T-helper 2 cell (primary cell): ENCODE measurements at regions not wholly inside any gene's neighbourhood (a gene's known extent, or its start where the extent isn't known, plus 50 kb on each side); places are given as distances from the start of the nearest gene placed in this dataset.

ENCODE experiments used
- DNase-seq, 5 experiments: peaks; one replicate each; pipeline versions ENCODE4 v3.0.0 to v3.0.0-alpha.2; 2012 to 2022

DNA sequence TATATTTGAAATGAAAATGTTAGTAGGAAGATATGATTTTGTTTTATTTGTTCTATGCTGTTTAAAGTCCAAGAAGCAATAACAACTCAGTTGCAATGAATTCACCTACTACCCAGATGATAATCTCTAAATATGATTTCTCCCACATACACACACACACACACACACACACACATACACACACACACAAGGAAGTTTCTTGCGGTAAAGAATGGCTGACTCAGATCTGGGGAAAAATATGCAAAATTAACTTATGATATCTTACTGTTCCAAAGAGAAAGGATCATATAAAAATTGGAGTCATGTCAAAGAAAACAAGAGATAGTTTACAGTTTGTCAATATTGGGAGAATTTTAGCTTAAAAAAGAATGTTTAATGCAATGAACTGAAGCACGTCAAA, 456.7 kb downstream of the SLC16A7 start:
- no peak for DNase-seq

DNA sequence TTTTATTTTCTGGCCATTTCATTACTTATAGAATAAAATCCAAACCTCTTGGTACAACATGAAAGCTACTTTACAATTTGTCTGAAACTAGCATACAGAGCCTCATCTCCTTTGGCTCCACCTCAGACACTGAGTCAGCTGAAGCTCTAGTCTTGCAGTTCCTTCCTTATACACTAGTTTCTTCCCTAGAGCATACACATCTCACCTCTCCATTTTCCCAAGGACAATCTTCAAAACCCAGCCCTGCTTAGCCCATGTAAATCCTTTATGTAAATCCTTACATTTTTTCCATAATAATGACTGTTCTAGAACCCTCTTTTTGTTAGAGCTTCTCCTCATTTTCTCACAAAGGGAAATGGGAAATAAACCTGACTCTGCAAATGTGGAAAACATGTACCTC, 463.4 kb downstream of the SLC16A7 start:
- DNase-seq: no peak

DNA sequence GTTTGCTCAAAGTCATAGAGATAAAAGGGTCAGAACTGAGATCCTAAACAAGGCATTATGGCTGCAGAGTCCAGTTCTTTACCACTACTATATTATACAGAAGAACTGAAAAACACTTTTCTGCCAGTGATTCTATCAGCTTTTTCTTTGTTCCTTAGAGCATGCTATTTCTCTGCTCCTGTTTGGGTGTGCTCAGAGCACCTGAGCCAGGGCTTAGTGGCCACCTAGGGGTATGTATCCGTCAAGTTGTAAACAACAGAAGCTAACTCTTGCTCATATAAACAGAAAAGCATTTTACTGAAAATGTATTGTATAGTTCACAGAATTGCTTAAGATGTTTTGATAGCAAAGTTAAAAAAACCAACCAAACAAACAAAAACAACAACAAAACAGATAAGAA, 470.8 kb downstream of the SLC16A7 start:
- no peak for DNase-seq

DNA sequence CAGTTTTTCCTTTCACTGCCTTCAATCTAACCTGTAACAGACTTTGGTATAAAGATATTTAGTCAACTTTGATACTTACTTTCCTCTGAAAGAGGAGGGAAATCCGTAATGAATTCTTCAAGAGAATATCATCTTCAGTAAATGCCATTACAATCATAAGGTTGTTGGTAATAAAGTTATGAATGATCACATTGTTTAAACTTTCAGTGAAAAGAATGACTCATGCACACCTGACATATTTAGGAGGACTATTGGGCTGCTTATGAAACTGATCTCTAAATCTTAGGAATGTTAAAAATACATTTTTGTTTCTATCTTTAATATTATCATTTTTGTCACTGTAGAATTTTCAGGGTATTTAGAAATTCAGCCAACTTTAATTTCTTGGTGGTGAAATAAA, 474.7 kb downstream of the SLC16A7 start:
- DNase-seq: no peak

DNA sequence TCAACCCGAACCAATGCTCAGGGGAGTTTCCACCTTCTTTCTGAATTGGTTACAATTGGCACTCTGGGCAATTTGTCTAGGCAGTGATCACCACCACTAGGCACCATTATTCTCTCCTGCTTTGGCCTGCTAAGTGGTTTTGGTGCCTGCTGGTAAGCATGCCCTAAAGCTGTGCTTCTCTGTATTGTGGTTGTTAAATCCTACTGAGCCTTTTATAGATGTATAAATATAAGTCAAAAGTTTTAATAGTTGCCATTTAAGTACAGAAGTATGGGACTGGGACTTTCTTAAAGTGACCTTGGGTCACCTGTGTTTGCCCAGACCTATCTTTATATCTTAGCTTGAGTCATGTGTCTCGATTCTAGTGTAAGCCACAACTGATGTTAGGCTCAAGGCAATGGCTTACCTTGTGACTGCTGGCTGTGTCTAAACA, 475.9 kb downstream of the SLC16A7 start:
- DNase-seq: no peak

DNA sequence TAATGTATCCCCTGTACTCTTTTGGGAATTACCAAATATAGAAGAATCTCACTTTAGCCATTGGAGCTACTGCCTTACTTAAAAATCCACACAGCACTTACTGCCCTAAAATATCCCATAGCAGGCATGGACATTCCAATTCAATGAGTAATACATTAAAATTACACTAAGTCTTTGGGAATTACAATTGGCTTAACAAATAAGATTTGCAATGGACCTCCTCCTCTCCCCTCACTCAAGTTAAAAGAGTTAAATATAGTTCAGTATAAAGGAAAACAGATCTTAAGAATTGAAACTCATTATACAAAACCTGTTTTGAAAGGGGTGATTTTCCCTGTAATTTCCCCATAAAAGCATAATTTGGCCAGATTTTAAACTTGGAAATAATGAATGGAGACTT, 477.1 kb downstream of the SLC16A7 start:
- DNase-seq: no peak

DNA sequence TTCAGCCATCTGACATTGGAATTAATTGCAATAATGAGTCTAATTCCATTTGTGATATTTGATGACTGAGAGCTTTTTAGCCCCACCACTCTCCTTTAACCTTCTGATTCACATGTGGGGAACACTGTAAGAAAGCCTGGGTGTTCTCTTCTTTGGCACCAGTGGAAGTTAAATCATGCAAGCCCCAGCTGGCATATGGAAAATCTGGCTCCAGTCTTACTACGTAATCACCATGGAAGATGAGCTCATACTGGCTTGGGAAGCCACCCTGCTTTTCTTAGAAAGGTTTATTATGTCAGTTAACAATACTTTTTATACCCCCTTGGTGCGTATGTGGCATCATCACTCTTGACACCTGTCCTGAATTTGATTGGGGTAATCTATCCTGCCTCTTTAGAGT, 479.3 kb downstream of the SLC16A7 start:
- DNase-seq: no peak

DNA sequence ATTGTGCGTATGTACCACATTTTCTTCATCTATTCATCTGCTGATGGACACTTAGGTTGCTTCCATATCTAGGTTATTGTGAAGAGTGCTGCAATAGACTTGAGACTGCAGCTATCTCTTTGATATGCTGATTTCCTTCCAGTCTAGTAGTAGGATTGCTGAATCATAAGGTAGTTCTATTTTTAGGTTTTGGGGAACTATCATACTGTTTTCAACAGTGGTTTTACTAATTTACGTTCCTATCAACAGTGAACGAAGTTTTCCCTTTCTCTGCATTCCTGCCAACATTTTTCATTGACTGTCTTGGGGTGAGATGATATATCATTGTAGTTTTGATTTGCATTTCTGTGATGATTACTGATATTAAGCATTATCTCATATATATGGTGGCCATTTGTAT, 482.2 kb downstream of the SLC16A7 start:
- no peak for DNase-seq

DNA sequence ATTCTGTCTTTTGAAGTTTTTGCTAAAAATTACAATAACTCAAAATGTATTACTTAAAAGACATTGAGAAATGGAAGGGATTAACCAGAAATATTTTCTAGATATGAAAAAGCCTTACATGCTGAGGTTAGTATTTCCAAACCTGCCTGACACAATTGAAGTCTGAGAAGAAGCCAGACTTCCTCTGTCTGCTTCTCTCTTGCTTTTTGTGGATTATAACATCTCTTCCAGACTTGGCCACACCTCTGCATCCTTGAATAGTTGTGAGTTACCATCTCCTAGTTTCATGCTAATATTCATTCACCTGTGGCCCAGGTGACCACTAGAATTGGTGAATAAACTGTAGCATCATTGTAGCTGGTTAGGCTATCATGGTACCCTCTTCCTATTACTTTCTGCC, 497.6 kb downstream of the SLC16A7 start:
- no peak for DNase-seq

DNA sequence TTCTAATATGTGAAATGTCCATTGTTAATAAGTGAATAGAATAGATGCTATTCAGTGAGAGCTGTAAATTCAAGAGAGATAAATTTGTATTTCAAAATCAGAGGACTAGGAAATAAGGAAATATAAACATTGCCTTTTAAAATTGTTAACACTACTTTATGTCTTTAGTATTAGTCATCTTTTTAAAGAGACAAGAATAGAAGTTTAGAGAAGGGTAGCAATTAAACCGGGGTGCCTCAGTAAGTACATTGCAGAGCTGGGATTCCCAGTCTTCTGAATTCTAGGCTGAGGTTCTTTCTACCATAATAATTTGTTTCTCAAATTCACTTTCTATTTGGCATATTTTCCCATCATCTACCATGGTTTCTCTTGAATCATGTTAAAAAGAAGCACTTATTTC, 498.6 kb downstream of the SLC16A7 start:
- no peak for DNase-seq

DNA sequence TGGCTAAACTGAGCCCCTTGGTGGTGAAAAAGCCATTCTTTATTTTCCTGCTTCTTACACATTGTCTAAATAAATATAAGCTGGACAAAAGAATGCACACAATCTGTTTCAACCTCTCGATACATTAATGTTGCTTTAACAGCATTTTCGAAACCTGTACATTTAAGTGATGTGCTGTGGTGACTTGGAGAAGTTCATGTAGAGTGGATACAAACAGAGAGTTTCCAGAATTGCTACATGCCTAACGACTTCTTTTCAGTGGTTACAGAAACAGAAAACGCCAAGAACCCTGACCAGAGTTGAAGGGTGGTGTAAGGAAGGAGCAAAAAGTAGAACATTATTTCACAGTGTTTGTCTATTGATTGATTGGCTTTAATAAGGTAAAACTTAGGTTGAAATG, 500.9 kb downstream of the SLC16A7 start:
- DNase-seq: no peak

DNA sequence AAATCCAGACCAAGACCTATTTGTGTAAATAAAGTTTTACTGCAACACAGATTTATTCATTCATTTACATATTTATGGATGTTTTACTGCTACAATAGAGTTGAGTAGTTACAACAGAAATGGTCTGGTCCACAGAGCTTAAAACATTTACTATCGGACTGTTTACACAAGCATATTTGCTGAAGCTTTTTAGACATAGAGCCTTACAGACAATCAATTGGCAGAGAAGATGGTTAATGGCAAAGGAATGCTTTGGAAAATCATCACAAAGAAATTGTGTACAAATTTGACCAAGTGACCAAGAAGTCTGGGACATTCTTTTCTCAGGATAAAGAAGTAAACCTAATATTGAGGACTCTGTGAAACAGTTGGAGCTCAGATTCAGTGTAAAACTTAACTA, 504.3 kb downstream of the SLC16A7 start:
- DNase-seq: no peak

DNA sequence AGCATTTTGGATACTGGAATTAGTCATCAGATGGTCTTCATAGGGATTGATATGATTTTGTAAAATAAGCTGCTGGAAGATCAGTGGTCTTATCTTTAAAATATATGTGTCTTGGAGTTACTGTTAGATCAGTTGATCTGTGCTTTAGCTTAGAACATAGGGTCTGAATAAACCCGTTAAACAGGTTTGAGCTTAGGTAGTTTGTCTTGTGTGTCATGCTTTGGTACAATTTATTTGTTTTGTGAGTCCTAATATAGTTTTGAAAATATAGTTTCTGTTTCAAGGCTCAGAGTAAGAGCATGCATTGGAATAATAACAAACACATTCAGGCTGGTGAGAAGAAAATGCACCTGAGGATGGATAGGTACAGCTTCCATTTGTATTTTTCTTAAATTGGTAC, 505.0 kb downstream of the SLC16A7 start:
- DNase-seq: no peak

DNA sequence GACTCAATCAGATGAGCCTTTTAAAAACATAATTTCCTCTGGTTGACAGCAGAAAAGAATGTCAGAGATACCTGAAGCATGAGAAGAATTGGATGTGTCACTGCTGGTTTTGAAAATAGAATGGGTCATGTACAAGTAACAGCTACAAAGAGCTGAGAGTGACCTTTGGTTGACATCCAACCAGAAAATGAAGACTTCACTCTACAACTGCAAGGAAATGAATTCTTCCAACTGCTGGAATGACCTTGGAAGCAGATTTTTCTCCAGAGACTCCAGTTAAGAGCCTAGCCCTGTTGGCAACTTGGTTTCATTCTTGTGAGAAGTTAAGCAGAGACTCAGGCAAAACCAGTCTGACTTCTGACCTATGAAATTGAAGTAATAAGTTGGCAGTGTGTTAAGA, 505.9 kb downstream of the SLC16A7 start:
- no peak for DNase-seq

DNA sequence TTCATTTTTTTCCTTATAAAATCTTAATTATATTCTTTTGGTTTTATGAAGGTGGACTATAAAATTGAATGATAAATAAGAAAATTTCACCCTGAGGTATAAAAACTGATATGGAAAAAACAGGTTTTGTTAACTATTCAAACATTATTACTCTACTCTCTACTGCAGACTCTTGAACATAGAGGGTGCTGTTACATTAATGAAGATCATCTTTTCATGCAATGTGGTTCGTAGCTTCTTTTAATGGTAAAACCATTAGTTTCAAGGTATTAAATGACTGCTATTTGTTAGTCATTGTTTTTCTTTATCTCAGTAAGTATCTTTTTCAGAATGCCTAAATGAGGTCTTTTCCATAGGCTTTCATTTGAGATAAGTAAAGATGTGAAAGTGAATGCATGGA, 510.4 kb downstream of the SLC16A7 start:
- no peak for DNase-seq

DNA sequence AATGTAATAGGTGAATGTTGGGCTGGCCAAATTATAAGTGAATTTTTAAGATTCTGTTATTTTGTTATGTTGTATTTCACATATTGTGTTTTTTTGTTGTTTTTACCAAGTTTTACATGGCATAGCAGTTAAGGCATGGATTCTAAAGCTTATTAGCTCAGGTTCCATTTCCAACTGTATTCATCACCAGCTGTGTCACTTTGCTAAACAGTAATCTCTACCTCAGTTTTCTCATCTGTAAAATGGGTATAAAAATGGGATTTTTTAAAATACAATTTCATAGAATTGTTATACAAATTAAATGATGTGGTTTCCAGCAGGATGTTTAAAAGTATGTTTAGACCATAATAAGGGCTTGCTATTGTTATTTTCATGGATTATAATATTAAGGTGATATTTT, 512.2 kb downstream of the SLC16A7 start:
- DNase-seq: no peak

DNA sequence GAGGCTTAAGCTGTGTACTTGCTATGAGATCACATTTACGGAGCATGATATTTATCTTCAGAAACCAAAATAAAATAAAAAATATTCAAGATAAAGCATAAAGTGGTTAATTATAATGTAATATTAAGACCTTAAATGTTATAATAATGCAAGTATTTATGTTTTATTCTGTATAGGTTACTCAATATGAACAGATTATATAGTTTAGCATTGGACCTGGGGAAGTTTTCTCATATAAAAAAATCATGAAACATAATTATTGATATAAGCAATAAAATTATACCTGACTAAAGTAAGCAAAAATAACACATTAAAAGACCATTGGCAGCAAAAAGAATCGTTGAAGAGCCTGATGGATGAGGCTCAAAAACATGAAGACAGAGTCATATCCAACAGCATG, 516.2 kb downstream of the SLC16A7 start:
- DNase-seq: no peak

DNA sequence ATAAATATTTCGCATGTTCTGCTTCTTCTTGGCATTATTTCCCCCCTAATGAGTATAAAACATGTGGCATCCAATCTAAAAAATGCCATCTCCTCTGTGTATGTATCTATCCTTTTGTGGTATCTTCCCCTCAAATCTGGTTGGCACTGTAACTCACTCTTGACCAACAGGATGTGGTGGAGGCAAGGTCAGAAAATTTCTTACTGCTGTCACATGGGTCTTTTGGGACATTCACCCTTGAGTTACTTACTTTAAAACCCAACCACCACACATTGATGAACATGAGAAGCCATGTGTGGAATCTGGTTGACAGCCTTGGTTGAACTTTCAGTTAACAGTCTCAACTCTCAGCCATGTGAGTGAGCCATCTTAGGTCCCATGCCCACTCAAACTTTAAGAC, 516.9 kb downstream of the SLC16A7 start:
- DNase-seq: no peak

DNA sequence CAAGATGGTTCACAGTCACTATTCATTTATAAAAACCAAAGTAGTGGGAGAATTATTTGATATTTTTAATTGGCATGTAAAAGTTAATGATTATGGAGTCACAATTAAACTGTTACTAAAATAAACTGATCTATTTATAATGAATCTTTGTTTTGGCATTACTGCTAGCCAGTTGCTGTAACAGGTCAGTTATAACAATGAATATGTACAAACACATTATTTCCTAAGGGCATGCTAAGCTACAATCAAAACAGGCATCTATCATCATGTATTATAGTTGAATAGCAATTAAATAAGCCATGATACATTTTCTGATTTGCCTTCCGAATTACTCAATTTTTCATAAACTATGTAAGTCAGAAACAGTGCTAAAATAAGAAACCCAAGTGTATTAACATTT, 518.3 kb downstream of the SLC16A7 start:
- DNase-seq: no peak

DNA sequence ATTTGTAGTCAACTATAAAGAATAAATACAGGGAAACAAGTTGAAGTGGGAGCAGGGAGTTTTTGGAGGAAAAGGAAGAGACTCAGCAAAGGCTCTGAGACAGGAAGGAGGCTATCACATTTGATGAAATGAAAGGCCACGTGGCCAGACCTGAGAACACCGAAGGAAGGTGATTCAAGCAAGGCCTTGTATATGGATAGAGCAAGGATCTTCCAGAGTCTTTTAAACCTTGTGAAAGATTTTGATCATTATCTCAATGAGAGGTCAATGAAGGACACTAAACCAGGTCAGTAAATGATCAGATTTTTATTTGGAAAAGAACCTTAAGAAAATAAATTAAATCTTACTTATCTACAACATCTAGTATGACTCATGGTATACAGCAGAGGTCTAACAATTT, 523.5 kb downstream of the SLC16A7 start:
- DNase-seq: no peak

DNA sequence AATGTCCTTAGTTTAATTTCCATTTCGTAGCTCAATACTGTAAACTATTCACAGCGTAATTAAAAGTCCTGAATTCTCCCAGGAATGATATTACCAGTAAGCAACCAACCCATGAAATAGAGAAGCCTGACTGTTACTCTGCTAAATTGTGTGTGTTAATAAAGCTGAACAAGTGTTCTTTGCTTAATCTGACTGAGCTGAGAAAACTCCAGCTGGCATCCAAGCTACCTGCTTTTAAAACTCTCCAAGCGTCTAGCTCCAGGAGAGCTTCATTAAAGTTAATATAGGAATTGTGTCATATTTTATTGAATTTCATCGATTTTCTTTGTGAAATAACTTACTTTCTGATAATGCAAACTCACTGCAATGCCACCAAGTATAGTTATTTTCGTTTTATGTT, 524.4 kb downstream of the SLC16A7 start:
- no peak for DNase-seq

DNA sequence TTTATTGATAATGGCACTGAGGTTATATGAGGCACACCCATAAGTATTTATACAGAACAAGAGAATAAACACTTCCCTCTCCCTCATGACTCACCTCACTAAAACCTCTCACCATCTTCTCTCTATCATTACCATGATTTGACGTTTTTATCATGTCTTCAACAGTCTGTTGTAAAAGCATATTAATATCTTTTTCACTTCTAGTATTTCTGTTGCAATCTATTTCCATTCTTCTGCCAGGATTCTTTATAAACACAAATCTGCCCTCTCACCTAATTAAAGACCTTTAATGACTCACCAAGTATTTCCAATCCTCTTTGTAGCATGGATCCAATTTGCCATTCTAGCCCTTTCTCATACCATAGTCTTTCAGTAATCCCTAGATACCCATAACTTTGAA, 527.7 kb downstream of the SLC16A7 start:
- DNase-seq: no peak

DNA sequence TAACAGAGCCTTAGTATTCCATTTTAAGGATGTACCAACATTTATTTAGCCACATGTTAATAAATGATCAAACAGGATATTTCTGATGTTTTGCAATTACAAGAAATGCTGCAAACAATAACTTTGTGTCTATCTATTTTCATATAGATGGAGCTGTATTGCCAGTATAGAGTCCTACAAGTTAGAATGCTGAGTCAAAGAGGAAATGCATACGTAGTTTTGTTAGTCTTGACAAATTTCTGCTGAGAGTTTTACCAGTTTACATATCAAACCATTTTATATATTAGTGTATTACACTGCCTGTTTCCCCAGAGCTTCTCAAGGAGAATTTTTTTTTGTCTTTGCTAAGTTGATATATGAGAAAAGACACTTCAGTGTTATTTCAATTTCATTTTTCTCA, 541.7 kb downstream of the SLC16A7 start:
- DNase-seq: peak in 1 of 5 experiments; percentile 1

DNA sequence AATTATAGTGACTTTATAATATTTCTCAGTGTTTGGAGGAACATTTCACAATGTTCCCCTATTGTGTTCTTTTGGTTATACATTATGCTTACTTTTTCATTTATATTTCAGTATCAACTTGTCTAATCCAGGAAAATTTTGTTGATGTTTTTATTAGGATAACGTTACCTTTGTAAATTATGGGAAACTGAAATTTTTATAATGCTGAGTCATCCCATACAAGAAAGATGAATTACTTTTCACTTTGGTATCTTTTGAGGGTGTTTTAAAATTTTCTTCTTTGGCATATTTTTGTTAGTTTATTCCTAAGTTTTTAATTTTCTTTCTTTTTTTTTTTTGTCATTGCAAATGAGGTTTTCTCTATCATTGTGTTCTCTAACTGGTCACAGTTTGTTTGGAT, 542.7 kb downstream of the SLC16A7 start:
- no peak for DNase-seq

DNA sequence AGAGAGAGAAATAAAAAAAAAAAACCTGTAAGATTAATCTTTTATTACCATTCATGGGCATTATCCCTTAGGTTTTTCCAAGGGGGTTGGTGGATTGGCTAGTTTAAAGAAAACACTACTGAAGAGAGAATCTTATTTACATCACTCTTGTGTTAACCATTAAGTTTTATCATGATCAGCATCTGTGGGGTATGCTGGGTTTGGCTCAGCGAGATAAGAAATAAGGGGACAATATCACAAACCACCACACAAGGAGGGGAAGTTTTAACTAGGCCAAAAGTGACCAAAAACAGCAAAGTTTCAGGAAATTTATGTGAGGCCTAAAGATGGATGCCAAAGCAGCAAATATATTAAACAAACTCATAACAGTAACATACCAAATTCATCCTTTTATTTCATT, 548.6 kb downstream of the SLC16A7 start:
- no peak for DNase-seq

DNA sequence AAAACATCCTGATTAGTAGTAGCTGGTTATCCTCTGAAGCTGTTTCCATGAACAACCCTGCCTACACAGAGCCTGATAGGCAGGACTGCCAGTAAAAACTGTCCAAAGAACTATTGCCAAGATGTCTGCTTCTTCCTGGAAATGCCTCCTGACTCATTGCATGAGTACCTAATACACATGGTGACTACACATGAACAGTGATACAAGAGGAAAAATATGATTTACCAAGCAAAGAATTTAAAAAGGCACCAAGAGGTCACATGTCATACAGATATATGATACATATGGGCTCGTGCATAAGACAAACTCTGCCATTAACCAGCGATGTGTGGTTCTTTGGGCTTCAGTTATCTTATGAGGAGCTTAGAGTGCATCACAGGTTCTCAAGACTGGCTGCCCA, 552.3 kb downstream of the SLC16A7 start:
- no peak for DNase-seq
